GM10266 (cell line): ENCODE measurements at regions not wholly inside any gene's neighbourhood (a gene's known extent, or its start where the extent isn't known, plus 50 kb on each side); places are given as distances from the start of the nearest gene placed in this dataset.

ENCODE experiments used
- DNase-seq: peaks from one replicate; pipeline ENCODE4 v3.0.0; 2012; ENCODE audit errors: extremely low spot score
- TF ChIP-seq, protein P1 (sequence below): IDR thresholded peaks from 2 replicates; pipeline ENCODE4 v1.5.1; 2012; ENCODE audit warnings: mild to moderate bottlenecking, low read depth; ENCODE audit not compliant: control insufficient read depth, insufficient read depth; ENCODE audit errors: missing control alignments

DNA sequence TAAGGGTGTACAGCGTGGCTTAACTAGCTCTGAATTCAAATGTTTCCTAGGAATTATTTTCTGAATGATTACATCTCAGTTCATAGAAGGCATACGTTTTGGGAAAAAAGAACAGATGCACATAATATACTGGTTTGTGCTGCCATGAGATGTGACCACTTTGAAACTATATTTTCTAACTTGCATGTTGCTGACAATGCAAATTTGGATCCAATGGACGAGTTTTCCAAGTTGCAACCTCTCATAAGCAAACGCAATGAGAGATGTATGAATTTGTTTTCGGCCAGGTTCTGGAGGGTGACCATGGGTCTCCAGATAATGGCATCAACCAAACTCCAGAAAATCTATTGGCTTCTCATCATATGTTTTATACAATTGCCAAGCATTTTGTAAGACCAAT is 1445.4 kb downstream of the AACS start:
- no peak for DNase-seq
- TF ChIP-seq, protein P1, sequence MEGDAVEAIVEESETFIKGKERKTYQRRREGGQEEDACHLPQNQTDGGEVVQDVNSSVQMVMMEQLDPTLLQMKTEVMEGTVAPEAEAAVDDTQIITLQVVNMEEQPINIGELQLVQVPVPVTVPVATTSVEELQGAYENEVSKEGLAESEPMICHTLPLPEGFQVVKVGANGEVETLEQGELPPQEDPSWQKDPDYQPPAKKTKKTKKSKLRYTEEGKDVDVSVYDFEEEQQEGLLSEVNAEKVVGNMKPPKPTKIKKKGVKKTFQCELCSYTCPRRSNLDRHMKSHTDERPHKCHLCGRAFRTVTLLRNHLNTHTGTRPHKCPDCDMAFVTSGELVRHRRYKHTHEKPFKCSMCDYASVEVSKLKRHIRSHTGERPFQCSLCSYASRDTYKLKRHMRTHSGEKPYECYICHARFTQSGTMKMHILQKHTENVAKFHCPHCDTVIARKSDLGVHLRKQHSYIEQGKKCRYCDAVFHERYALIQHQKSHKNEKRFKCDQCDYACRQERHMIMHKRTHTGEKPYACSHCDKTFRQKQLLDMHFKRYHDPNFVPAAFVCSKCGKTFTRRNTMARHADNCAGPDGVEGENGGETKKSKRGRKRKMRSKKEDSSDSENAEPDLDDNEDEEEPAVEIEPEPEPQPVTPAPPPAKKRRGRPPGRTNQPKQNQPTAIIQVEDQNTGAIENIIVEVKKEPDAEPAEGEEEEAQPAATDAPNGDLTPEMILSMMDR = no peak

DNA sequence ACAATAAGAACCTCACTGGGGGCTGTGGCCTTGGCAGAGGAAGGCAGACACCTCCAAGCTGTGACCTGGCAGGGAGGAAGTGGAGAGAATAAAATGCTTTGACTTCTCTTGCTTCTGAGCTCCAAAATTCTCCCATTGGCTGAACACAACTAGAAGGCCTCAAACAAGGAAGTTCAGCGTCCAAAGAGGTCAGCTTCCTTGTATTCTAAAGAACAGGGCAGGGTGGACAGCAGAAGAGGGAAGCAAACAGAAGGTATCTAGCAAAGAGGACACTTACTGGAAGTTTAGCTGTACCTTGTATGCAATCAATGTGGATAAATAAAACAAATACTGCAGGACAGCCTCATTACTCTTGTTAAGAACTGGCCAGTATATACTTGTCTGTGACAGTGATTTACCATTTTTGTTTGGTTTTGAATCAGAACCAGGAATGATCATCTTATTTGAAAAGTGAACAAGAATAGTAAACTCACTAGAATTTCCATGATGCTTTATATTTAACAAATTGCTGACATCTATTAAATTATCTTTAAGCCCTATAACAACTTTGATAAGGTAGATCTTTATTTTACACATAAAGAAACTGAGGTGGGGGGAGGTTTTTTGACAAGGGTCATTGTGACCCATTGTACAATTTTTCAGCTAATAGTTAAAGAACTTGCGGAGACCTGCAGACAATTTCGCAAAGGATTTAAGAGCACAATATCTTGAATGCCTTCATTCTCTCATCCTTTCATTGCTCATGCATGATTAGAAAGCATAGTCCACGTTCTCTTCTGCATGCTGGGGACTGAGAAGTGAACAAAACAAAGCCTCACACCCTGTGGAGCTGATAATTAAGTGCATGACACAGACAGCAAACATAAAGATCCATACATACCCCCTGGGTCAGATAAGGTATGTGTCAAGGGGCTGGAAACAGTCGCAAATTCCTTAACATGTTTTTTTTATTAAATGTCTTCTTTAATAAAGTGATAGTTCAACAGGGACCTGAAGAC is 1448.0 kb downstream of the AACS start:
- no peak for DNase-seq
- TF ChIP-seq, protein P1 = no peak

DNA sequence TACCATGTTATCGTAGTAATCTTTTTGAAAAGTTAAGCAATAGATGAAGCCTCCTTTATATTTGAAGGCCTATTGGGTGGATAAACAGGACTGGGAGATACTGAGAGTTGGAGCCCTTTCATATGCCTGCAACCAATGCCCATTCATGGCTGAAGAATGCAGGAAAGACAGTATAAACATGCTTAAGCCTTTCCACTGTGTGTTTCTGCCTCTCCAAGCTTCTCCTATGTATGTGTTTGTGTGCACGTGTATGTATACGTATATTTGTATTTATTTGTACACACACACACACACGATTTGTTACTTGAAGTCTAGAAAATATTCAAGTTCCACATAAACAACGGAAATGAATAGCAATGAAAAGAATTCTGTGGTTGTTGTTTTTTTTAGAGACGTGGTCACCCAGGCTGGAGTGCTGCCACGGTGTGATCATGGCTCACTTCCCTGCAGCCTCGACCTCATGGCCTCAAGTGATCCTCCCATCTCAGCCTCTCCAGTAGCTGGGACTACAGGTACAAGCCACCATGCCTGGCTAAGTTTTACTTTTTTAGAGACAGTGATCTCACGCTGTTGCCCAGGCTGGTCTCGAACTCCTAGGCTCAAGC is 1453.5 kb downstream of the AACS start:
- TF ChIP-seq, protein P1 = no peak
- DNase-seq = no peak

DNA sequence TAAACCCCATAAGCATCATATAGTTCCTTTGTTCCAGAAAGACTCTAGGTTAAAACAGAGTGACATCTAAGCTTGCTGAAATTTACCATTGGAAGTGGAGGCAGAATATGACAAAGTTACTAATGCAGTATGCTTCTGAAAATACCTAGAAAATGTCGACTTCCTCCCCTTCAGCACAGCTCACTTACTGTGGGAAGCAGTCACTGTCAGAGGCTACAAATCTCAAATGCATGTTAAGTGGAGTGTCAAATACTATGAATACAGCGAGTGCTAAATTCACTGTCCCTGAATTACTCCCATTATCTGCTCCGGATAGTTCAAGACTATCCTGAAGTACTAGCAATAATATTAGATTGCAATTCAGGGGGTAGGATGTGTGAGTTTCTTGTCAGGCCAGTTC is 1454.6 kb downstream of the AACS start:
- DNase-seq = no peak
- TF ChIP-seq, protein P1 = no peak

DNA sequence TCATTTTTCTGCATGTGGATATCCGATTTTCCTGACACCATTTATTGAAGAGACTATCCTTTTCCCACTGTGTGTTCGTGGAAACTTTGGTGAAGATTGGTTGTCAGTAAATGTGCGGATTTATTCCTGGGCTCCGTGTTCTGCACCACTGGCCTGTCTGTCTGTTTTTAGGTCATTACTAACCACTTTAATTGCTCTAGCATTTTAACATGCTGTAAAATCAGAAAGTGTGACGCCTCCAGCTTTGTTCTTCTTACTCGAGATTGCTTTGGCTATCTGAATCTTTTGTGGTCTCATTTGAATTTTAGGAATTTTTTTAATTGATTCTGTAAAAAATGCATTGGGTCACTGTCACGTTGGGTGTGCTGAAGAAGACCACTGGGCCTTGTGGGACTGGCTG is 1458.7 kb downstream of the AACS start:
- no peak for DNase-seq
- TF ChIP-seq, protein P1 = no peak

DNA sequence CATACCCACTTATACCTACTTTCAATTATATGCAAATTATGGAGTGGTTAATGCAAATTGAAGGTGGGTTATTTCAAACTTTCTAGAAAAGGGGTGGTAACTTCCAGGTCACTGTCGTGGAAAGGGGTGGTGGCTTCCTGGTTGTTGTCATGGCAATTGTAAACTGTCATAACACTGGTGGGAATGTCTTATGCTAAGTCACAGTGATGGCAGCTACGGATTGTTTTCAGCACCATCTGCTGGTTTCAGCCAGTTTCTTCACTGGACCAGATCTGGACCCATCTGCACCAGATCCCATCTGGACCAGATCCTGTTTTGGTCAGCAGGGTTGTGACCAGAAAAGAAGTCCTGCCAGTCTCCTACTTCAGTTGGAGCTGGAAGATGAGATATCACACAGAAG is 1469.3 kb downstream of the AACS start:
- no peak for DNase-seq
- TF ChIP-seq, protein P1 = no peak

DNA sequence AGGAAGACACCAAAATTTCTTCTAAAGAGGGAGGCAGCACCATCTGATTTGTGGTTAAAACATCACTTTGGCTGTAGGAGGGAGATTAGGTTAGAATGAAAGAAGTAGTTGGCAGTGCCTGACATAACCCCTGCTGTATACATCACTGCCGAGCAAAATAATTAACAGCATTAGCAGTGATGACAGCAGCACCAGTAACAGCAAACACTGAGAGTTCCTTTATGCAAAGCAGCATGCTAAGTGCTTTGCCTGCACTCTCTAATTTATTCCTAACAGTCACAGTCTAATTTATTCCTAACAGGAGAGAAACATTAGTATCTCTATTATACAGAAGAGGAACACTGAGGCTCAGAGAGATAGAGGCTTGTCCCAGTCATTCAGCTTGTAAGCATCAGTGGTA is 1469.7 kb downstream of the AACS start:
- TF ChIP-seq, protein P1 = no peak
- no peak for DNase-seq
